GM08714 (cell line): ENCODE measurements at regions not wholly inside any gene's neighbourhood (a gene's known extent, or its start where the extent isn't known, plus 50 kb on each side); places are given as distances from the start of the nearest gene placed in this dataset.

Experiments used
- H3K4me3 ChIP-seq: fragments of 200-500 bp; sonication (Bioruptor generic); 2 replicates; pipeline ENCODE4 v1.5.1; 2014; ENCODE audit warnings: mild to moderate bottlenecking, low read length, inconsistent platforms
- ZNF274 ChIP-seq: IDR thresholded peaks from 2 replicates; pipeline ENCODE4 v1.6.1; 2012; ENCODE audit warnings: mild to moderate bottlenecking, low read depth, low read length

DNA sequence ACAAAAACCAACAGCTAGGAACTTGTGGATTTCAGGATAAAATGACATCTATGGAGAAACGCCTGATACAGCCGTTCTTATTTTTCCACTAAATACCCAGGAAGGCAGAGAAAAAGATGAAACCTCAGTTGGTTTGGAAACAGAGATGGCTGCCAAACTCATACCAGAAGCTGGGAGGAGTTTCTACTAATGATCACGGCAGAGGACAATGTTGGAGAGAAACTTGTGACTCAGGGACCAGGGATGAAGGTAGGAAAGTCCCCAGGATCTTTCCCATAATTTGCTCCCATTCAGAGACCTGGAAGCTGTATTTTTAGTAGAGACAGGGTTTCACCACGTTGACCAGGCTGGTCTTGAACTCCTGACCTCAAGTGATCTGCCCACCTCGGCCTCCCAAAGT lies 187.1 kb upstream of the IER5L start:
- no peak for TF ChIP-seq ZNF274
- H3K4me3 ChIP-seq, result no peak overlapping the region

DNA sequence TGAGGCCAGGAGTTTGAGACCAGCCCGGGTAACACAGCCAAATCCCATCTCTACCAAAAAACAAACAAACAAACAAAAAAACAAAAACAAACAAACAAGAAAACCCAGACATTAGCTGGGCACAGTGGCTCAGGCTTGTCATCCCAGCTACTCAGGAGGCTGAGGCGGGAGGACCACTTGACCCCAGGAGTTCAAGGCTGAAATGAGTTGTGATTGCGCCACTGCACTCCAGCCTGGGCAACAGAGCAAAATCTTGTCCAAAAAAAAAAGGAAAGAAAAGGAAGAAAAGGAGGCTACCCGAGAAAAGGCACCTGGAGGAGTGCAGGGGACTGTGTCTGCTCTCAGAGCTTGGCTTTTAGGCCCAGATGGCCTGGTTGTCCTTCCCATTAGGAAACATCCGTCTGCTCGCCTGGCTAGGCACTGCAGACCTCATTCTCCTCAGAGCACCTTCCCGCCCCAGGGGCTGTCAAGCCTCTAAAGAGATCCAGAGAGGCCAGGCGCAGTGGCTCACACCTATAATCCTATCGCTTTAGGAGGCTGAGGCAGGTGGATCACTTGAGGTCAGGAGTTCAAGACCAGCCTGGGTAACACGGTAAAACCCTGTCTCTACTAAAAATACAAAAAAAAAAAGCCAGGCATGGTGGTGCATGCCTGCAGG lies 185.3 kb upstream of the IER5L start:
- TF ChIP-seq ZNF274, result no peak

DNA sequence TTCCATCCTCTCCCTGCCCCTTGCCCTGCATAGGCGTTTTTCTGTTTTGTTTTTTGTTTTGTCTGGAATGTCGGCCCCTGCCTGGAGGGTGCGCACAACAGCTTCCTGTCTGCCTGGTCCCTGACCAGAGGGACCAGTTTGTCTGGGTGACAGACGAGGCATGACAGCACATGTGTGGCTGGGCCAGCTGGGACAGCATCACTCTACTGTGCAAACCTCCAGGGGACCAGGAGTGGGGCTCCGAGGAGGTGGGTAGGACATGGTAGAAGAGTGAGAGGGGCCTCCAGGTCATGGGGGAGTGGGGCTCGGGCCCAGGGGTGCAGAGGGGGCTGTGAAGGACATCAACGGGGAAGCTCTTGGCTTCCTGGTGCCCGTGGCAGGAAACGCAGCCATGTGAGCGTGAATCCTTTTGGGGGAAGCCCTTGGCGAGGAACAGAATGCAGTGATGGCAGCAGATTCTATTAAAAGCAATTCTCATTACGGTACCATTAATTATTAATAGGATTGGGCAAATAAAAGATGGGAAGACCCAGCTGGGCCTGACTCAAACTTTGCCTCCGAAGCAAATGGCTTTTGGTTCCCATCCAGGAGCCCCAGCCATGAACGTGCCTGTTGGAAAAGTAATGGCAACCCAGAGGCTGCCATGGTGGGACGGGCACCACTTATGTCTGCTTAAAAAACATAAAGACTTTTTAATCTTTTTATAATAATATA lies 184.4 kb upstream of the IER5L start:
- H3K4me3 ChIP-seq, result no peak overlapping the region

More for the DNA sequence above, 185.3 kb upstream of the IER5L start:
- H3K4me3 ChIP-seq, result no peak overlapping the region

DNA sequence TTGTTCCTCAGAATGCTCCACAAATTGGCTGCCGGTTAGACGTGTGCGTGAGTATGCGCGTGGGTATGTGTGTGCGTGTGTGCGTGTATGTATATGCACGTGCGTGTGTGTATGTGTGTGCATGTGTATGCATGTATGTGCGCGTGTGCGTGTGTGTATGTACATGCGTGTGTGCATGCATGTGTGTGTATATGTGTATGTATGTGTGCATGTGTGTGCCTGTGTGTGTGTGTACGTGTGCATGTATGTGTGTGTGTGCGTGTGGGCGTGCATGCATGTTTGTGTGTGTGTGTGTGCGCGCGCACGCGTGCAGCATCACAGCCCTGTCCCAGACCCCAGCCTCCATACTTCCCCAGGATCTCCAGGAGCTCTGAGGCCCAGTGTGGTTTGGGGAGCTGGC lies 183.1 kb upstream of the IER5L start:
- no peak for TF ChIP-seq ZNF274
- no peak overlapping the region for H3K4me3 ChIP-seq

More for the DNA sequence above, 184.4 kb upstream of the IER5L start:
- no peak for TF ChIP-seq ZNF274

DNA sequence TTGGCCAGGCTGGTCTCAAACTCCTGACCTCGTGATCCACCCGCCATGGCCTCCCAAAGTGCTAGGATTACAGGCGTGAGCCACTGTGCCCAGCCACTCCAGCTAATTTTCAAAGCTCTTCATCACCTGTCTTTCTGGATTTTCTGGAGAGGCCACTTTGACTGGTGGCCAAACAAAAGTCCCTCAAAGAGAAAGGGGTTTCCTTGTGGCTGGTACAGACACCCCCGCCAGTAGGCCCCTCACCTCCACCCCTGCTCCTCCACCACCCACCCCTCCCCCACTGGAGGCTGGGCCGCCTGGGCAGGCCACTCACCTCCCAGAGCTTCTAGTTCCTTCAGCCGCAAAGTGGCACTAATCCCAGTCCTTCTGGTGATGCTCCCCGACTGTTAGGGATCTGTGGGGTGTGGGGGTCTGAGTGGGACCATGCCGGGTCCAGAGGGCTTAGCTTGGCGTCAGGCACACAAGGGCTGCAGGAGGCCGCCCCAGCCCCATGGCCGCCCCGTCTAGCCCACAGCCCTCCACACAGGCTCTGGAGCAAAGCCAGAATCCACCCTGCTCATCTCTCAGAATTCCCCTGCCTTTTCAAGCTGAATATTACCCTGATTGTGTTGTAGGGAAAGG lies 182.0 kb upstream of the IER5L start:
- no peak overlapping the region for H3K4me3 ChIP-seq
- no peak for TF ChIP-seq ZNF274

DNA sequence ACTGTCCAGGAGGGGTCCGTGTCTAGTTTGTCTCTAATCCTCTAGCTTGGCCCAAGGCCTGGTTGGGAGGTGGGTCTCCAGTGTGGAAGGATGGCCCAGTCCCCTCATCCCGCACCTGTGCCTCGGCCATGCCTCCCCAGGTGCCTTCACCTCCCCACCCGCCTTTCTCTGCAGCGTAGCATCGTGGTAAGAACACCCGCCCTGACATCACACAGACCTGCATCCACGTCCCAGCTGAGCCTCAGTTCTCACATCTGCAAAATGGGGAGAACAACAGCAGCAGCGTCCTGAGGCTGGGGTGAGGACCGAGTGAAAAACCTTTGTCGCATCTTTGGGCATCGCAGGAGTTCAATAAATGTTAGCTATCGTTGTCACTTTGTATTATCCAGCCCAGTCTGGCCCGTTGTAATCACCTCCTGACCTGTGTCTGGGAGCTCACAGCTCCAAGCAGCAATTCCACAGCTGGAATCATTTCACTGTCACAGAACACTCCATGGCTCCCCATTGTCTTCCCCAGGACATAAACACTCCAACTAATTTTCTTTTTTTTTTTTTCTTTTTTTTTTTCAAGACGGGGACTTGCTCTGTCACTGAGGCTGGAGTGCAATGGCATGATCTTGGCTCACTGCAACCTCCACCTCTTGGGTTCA lies 181.2 kb upstream of the IER5L start:
- H3K4me3 ChIP-seq, result no peak overlapping the region

DNA sequence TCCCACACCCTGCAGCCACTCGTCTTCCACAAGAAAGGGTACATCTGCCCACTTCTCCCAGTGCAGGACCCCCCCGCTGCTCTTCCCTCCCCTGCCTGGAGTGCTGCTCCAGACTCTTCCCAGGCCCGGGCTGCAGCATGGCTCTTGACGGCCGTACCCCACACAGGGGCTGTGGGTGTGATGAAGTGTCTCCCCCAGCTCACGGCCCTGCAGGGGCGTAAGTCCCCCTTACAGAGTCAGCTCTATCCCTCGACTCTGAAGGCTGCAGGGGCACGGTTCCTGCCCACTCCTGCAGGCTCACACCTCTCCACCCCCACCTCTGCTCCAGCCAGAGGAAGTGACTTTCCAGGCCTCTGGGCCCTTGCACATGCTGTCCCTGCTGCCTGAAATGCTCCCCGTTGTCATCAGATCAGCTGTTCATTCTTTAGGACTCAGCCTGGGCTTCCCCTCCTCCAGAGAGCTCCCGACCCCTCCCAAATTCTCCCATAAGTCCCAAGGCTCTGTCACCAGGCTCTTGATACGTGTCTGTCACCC lies 180.6 kb upstream of the IER5L start:
- no peak overlapping the region for H3K4me3 ChIP-seq
- TF ChIP-seq ZNF274, result no peak

More for the DNA sequence above, 181.2 kb upstream of the IER5L start:
- TF ChIP-seq ZNF274, result no peak

DNA sequence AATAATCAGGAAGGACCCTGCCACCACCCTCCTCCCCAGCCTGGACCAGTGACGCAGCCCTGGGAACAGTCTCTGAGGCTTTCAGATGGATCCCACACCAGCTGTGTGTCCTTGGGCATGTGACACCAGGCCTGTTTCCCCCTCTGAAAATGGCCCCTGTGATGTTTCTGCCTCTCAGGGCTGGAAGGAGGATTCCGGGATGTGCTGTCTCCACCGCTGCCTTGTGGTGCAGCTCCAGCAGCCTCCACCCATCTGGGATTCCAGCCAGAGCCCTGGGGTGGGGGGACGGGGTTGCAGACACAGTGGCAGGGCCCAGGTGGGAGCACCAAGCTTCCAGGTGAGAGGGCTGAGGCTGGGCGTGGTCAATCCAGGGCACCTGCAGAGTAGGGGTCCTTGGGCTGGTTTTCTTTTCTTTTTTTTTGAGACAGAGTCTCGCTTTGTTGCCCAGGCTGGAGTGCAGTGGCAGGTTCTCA lies 179.7 kb upstream of the IER5L start:
- no peak for TF ChIP-seq ZNF274
- no peak overlapping the region for H3K4me3 ChIP-seq

DNA sequence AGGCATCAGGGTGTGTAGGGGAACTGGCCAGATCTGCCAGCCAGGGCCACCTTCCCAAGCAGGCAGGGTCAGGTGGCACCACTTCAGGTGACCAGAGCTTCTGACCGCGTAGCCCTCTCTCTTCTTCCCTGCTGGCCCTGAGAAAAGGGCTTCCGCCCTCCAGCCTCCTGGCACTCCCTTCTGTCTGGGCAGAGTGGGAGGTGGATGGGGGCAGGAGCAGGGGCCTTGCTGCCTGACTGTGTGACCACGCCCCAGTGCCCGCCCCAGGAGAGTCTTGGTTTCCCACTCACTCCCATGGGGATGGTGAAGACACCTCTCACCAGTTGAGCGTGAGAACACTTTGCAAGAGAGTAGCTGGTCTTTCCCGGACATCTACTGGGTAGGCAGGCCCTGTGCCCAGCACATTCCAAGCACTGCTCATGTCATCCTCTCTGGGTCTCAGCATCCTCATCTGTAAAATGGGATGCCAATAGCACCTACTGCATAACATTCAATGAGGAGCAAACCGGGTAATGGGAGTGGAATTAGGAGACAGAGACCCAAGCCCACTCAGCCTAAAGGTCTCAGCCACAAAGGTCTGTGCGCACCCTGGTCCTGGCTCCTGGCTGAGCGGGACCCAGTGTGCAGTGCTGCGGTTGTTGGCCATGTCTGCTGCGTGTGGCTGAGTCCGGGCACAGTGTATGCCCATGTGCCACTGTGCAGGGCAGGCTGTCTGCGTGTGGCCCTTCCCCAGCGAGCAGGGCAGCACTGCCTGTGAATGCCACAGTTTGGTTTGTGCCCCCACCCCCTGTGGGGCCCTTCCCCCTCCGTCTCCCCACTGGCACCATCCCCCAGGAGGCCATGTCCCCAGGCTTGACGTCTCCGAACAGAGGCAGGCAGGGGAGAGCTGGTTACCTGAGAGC lies 179.1 kb upstream of the IER5L start:
- no peak for TF ChIP-seq ZNF274
- H3K4me3 ChIP-seq, result no peak overlapping the region

DNA sequence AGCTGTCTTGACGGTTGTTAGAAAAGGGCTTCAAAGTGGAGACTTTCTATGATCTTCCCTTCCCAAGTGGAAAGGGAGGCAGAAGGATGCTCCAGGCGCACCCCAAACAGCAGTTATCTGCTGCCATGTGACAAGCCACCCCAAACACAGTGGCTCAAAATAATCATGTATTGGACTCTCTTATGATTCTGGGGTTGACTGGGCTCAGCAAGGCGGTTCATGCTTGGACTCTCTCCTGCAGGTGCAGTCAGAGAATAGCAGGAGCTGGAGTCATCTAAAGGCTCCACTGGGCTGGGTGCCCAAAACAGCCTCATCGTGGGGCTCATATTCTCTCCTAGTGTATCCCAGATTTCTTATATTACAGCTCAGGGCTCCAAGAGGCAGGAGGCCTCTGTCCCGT lies 177.6 kb upstream of the IER5L start:
- no peak overlapping the region for H3K4me3 ChIP-seq
- no peak for TF ChIP-seq ZNF274

DNA sequence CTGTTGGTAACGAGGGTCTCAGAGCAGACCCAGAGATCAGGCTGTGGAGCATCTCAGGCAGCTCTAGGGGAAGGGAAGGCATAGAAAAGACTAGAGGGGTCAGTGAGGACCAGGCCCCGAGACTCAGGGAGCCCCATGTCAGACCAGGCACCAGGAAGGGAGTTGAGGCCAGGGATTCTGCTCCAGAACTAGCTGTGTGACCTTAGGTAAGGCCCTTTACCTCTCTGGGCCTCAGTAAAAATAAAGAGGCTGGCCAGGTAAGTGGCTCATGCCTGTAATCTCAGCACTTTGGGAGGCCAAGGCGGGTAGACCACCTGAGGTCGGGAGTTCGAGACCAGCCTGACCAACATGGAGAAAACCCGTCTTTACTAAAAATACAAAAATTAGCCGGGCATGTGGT lies 176.4 kb upstream of the IER5L start:
- no peak for TF ChIP-seq ZNF274
- no peak overlapping the region for H3K4me3 ChIP-seq

DNA sequence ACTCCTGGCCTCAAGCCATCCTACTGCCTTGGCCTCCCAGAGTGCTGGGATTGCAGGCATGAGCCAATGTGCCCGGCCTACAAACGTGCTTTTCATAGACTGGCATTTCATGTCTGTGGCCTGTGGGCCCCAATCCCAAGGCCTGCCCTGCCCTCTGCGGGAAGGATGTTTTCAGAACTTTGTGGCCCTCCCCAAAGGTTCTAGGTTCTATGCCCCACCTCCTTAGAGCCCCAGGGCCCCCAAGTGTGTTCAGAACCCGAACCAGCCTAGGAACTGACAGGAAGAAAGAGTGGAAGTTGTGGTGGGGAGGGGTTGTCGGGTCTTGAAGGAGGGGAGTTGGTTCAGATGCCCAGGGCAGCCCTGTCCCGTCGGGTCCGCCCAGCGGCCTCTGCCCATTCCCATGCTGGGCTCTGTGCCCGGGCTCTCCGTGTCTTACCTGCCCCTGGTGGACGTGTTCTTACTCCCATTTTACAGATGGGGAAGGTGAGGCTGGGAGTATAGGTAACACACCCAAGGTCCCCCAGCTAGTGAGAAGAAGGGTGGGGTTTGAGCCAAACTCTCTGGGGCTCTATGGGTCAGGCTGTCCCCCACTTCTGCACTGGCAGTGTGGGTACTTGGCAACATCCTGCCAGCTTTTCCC lies 175.8 kb upstream of the IER5L start:
- H3K4me3 ChIP-seq, result no peak overlapping the region
- no peak for TF ChIP-seq ZNF274

DNA sequence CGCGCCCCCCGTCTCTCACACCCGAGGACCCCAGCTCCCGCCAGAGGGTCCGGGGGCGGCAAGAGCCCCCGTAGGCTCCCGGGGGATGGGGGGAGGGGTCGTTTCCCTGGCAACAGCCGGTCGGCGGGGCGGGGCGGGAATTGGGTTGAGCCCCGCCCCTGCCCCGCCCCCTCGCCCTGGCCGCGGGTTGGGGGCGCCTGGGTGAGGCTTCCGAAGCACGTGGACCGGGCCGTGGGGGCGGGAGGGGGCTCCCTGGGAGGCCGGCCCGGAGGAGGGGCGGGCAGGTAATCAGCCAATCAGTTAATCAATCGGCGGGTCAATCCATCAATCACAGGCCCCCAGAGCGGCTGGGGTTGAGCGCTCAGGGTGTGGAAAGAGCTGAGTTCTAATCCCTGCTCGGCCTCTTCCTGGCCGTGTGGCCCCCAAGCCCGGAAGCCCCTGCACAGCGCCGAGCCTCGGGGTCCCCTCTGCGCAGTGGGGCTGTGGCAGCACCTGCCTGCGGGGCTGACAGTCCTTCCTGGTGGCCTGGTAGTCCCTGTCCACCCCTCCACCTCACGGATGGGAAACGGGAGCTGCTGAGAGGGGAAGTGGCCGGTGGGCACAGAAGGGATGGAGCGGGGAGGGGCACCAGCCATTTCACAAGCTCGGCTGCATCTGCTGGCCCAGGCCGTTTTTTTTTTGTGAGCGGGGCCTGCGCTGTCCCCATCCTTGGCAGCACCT lies 174.2 kb upstream of the IER5L start:
- no peak overlapping the region for H3K4me3 ChIP-seq
- TF ChIP-seq ZNF274, result no peak
